Osteoblast (primary cell): ENCODE measurements at regions not wholly inside any gene's neighbourhood (a gene's known extent, or its start where the extent isn't known, plus 50 kb on each side); places are given as distances from the start of the nearest gene placed in this dataset.

Experiments used
- DNase-seq: peaks from one replicate; pipeline ENCODE4 v3.0.0; 2011; ENCODE audit warnings: low spot score, mixed read lengths; ENCODE audit not compliant: insufficient read length; ENCODE audit errors: missing footprints
- H2AFZ ChIP-seq: 2 replicates; pipeline ENCODE4 v1.6.0; 2011; ENCODE audit warnings: mild to moderate bottlenecking, low read length
- H3K27ac ChIP-seq: 2 replicates; pipeline ENCODE4 v1.5.1; 2011; ENCODE audit warnings: mild to moderate bottlenecking, low read depth, low read length, moderate library complexity
- H3K27me3 ChIP-seq: 2 replicates; pipeline ENCODE4 v1.6.0; 2012; ENCODE audit warnings: mild to moderate bottlenecking, control low read depth, inconsistent platforms, low read length, moderate library complexity; ENCODE audit not compliant: insufficient read depth
- H3K36me3 ChIP-seq: 2 replicates; pipeline ENCODE4 v1.5.1; 2011; ENCODE audit warnings: mild to moderate bottlenecking, low read length, control low read depth, moderate library complexity; ENCODE audit not compliant: insufficient read depth
- H3K4me1 ChIP-seq: 2 replicates; pipeline ENCODE4 v1.5.1; 2011; ENCODE audit warnings: mild to moderate bottlenecking, low read length, control low read depth, moderate library complexity; ENCODE audit not compliant: insufficient read depth
- H3K4me2 ChIP-seq: 2 replicates; pipeline ENCODE4 v1.6.0; 2011; ENCODE audit warnings: mild to moderate bottlenecking, low read length; ENCODE audit not compliant: insufficient read depth
- H3K4me3 ChIP-seq: fragments of 200-600 bp; sonication (generic); 3 replicates; pipeline ENCODE4 v1.5.1; 2012; ENCODE audit warnings: mild to moderate bottlenecking, low read length, inconsistent platforms; ENCODE audit not compliant: insufficient read depth
- H3K79me2 ChIP-seq: 2 replicates; pipeline ENCODE4 v1.6.0; 2012; ENCODE audit warnings: mild to moderate bottlenecking, low read length, control low read depth, inconsistent platforms; ENCODE audit not compliant: insufficient read depth
- H3K9me3 ChIP-seq: 2 replicates; pipeline ENCODE4 v1.5.1; 2011; ENCODE audit warnings: low read depth, low read length, control low read depth
- H4K20me1 ChIP-seq: 2 replicates; pipeline ENCODE4 v1.6.0; 2012; ENCODE audit warnings: mild to moderate bottlenecking, low read length, control low read depth; ENCODE audit not compliant: insufficient read depth
- TF ChIP-seq, protein P1 (sequence below): IDR thresholded peaks from 2 replicates; pipeline ENCODE4 v1.5.1; 2011; ENCODE audit warnings: mild to moderate bottlenecking, low read depth, low read length, moderate library complexity; ENCODE audit errors: extremely low read depth

DNA sequence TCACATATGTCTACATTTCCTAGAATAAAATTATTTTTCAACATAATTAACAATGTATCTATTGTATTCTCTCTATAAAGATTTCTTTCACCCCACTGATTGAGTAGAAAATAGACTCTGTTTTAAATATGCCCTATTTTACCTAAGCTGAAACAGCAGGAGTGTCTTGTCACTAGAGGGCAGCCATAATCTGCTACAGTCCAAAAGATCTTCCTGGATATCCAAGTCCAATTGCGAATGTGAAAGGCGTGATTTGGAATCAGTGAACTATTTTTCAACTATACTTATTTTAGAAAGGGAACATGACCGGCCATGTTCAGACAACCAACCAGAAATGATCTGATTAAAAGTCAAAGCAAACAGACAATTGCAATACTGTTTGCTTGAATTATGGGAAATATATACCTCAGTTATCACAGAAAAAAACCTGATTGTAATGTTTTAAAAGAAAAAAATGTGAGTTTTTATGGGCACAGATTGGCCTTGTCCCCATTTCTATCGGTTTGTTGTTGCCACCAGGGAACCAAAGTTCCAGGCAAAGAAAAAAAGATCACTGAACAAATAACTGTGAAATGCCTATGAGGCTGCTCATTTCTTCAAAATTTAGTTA, 1211.0 kb upstream of the ADGRL4 start:
- no peaks in the 10 kb centered on the region for H3K36me3 ChIP-seq
- no peaks in the 10 kb centered on the region for H3K9me3 ChIP-seq
- no peaks in the 10 kb centered on the region for H4K20me1 ChIP-seq
- no peak overlapping the region for H3K4me3 ChIP-seq
- no peaks in the 10 kb centered on the region for H3K79me2 ChIP-seq
- H2AFZ ChIP-seq, result no peak overlapping the region
- H3K4me1 ChIP-seq, result no peaks in the 10 kb centered on the region
- DNase-seq, result no peak
- H3K27ac ChIP-seq, result no peak overlapping the region
- H3K4me2 ChIP-seq, result no peak overlapping the region
- TF ChIP-seq, protein P1, sequence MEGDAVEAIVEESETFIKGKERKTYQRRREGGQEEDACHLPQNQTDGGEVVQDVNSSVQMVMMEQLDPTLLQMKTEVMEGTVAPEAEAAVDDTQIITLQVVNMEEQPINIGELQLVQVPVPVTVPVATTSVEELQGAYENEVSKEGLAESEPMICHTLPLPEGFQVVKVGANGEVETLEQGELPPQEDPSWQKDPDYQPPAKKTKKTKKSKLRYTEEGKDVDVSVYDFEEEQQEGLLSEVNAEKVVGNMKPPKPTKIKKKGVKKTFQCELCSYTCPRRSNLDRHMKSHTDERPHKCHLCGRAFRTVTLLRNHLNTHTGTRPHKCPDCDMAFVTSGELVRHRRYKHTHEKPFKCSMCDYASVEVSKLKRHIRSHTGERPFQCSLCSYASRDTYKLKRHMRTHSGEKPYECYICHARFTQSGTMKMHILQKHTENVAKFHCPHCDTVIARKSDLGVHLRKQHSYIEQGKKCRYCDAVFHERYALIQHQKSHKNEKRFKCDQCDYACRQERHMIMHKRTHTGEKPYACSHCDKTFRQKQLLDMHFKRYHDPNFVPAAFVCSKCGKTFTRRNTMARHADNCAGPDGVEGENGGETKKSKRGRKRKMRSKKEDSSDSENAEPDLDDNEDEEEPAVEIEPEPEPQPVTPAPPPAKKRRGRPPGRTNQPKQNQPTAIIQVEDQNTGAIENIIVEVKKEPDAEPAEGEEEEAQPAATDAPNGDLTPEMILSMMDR, result peak; percentile 41
- no peaks in the 10 kb centered on the region for H3K27me3 ChIP-seq

DNA sequence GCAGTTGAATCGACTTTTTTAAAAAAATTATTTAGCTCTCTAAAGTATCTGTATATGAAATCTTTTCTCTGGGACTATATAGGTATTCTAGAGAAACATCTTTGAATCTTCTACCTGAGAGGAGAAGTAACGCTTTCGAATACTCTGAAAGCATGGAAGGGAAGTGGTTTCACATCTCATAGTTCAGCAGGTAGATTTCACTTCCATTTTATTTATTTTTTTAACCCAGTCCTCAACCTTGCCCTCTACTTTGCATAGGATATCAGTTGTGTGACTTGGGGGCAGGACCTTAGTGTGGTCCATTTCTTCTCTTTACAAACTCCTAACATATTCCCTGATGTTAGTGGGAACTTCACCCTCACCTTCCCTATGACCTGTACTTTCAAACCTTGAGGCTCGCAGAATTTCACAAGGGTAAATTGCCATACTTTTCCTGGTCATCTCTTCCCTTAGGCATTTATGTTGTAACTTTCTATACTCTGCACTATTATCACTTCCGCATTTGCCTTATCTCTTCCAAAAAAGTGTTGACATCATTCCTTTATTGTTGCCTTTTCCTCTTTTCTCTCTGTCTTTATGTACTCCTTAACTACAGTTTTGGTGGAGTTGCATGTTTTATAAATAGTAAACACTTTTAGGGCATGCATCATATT, 1208.5 kb upstream of the ADGRL4 start:
- H3K4me1 ChIP-seq, result no peaks in the 10 kb centered on the region
- no peak overlapping the region for H3K27ac ChIP-seq
- no peak for DNase-seq

DNA sequence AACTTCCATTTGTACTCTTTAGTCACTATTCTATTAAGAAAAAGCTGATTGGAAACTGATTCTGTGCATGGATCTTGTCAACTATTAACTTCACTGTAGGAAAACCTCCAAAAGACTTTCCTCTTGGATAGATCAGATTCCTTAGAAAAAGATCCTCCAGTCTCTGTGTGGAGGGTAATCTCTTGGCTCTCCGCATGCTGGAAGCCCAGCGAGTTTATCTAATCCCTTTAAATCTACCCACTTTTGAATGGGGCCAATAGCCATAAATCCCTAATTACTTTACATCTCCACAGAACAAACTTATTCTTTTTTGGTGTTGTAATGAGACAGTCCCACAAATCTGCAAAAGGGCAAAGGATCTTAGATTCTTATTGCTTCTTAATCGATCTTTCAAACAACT, 1206.4 kb upstream of the ADGRL4 start:
- H3K27me3 ChIP-seq, result no peaks in the 10 kb centered on the region
- no peak overlapping the region for H3K4me2 ChIP-seq
- no peaks in the 10 kb centered on the region for H3K79me2 ChIP-seq
- no peak for DNase-seq
- no peaks in the 10 kb centered on the region for H3K36me3 ChIP-seq
- no peak overlapping the region for H3K27ac ChIP-seq
- no peaks in the 10 kb centered on the region for H3K4me1 ChIP-seq
- TF ChIP-seq, protein P1, result no peak
- no peak overlapping the region for H3K4me3 ChIP-seq
- no peaks in the 10 kb centered on the region for H3K9me3 ChIP-seq
- H4K20me1 ChIP-seq, result no peaks in the 10 kb centered on the region
- H2AFZ ChIP-seq, result no peak overlapping the region

More for the DNA sequence above, 1208.5 kb upstream of the ADGRL4 start:
- Histone ChIP-seq H3K4me3 (no peak overlapping the region), H3K36me3 (no peaks in the 10 kb centered on the region), H3K9me3 (no peaks in the 10 kb centered on the region), H3K27me3 (no peaks in the 10 kb centered on the region), H4K20me1 (no peaks in the 10 kb centered on the region), H3K79me2 (no peaks in the 10 kb centered on the region), H3K4me2 (no peak overlapping the region), H2AFZ (no peak overlapping the region)
- TF ChIP-seq, protein P1, result no peak

DNA sequence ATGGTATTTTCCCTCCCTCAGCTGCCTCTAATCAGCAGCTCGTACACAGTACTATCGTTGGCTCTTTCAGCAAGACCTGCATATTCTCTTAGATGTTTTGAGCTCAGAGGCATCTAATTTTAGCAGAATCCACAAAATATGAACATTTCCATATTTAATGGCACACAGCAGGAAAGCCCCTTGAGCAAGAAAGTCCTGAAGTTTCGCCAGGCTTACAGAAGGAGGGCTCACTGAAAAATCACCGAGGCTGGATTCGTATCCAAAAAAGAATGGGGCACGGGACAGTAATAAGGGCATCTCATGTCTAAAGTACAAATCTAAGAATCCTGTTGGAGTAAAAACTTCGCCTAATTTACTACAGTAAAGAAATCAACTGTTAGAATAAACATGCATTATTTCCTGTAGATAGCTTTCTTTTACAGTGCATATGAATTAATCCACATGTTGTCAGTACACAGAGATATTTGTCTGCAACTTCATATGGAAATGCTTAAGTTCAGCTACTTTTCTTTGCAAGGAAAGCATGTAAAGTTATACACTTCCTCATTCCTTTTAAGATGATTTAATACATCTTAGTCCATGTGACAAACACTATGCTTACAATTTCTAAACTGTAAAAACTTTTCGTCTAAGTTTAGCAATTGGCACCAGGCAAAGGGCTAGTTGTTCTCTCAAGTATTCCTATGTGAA, 1205.3 kb upstream of the ADGRL4 start:
- H2AFZ ChIP-seq, result no peak overlapping the region
- no peaks in the 10 kb centered on the region for H3K27me3 ChIP-seq
- no peaks in the 10 kb centered on the region for H4K20me1 ChIP-seq
- TF ChIP-seq, protein P1, result no peak
- H3K27ac ChIP-seq, result no peak overlapping the region
- no peaks in the 10 kb centered on the region for H3K36me3 ChIP-seq
- DNase-seq, result no peak
- no peaks in the 10 kb centered on the region for H3K9me3 ChIP-seq
- no peaks in the 10 kb centered on the region for H3K4me1 ChIP-seq
- no peak overlapping the region for H3K4me3 ChIP-seq
- H3K4me2 ChIP-seq, result no peak overlapping the region
- H3K79me2 ChIP-seq, result no peaks in the 10 kb centered on the region
